Heart left ventricle (tissue), 16 donors: ENCODE measurements at regions not wholly inside any gene's neighbourhood (a gene's known extent, or its start where the extent isn't known, plus 50 kb on each side); places are given as distances from the start of the nearest gene placed in this dataset.

ENCODE experiments used
- ATAC-seq, 4 donors: fragments of 200-7000 bp; cut with Tn5 transposase; one replicate each; pipeline ENCODE4 v1.9.1; 2020 to 2022; ENCODE audit warnings: moderate library complexity in 4 of 4, mild to moderate bottlenecking in 3 of 4, moderate number of reproducible peaks in 1 of 4
- DNase-seq, 5 donors: peaks; one replicate each; pipeline ENCODE4 v3.0.0-alpha.2; 2020
- H3K27ac ChIP-seq, 12 donors: fragments of 200-600 bp; sonication (generic) in 4 of 12; one replicate each; pipeline versions ENCODE4 v1.5.0 to v1.8.0; 2016 to 2022; ENCODE audit warnings: mild to moderate bottlenecking in 2 of 12
- H3K27me3 ChIP-seq, 9 donors: fragments of 200-600 bp; sonication (generic) in 2 of 9; one replicate each; pipeline versions ENCODE4 v1.5.1 to v1.8.0; 2016 to 2022; ENCODE audit warnings: mild to moderate bottlenecking in 3 of 9
- H3K36me3 ChIP-seq, 9 donors: fragments of 200-600 bp; sonication (generic) in 2 of 9; one replicate each; pipeline versions ENCODE4 v1.5.0 to v1.8.0; 2018 to 2022; ENCODE audit warnings: mild to moderate bottlenecking in 2 of 9
- H3K4me1 ChIP-seq, 12 donors: fragments of 200-600 bp; sonication (generic) in 4 of 12; one replicate each; pipeline versions ENCODE4 v1.5.0 to v1.8.0; 2016 to 2022; ENCODE audit warnings: mild to moderate bottlenecking in 3 of 12
- H3K4me3 ChIP-seq, 12 donors: fragments of 200-600 bp; sonication (generic) in 4 of 12; one replicate each; pipeline versions ENCODE4 v1.5.0 to v1.8.0; 2017 to 2022; ENCODE audit warnings: mild to moderate bottlenecking in 9 of 12, moderate library complexity in 4 of 12
- H3K9me3 ChIP-seq, 12 donors: fragments of 200-600 bp; sonication (generic) in 4 of 12; one replicate each; pipeline versions ENCODE4 v1.5.0 to v1.8.0; 2016 to 2022; ENCODE audit warnings: mild to moderate bottlenecking in 1 of 12
- POLR2A ChIP-seq, 2 donors: fragments of 450-650 bp; IDR thresholded peaks; one replicate each; pipeline ENCODE4 v1.6.1; 2017; ENCODE audit warnings: antibody characterized with exemption in 2 of 2, mild to moderate bottlenecking in 2 of 2, moderate library complexity in 2 of 2
- WGBS, 4 donors: extraction: QIAGEN DNeasy Blood & Tissue Kit in 2 of 4; methylation state at CpG; one replicate each; pipeline versions ENCODE4 v1.1.5 to v1.1.7; 2013 to 2018; 5-methylcytosine and 5-hydroxymethylcytosine counted together
- intact Hi-C, 10 donors: fragments of 100-400 bp; cut with DNase I; formaldehyde crosslinking; loops; one replicate each; pipeline versions ENCODE4 v1.11.1 to v1.14.2; 2022
- TF ChIP-seq, protein P1 (sequence below), 12 donors: fragments of 200-600 bp; sonication (generic) in 4 of 12; IDR thresholded peaks; one replicate each; pipeline versions ENCODE4 v1.5.0 to v1.8.0; 2018 to 2022; ENCODE audit warnings: antibody characterized with exemption in 12 of 12, mild to moderate bottlenecking in 5 of 12
- donor health status: ischemic (EF 13 %, LVEDD 7.1; RV severe dilation, severe dysfunction).
- donor health status: healthy with polysubstance abuse.
- donor health status: DM: no; HTN: yes; CAD: no.
- donor health status: DM: no; HTN: no; CAD: no.
- donor health status: ischemic (EF 25% LVEDD 6.9; RV normal size, moderate dysfunction).
- donor health status: ischemic (EF 25% LVEDD 5.7; RV mildly dilated, moderate dysfunction).
- donor health status: healthy.
- donor health status: DM: yes; HTN: yes; CAD: no.
- donor health status: ischemic (EF 35%, LVEDD 5.7; RV mildly dilated, moderate dysfunction).
- donor health status: nonischemic (EF 11% LVEDD 7.7; RV severe dilation, severe dysfunction).
- donor health status: DM: yes; HTN: yes; CAD: no.
- donor health status: PGD.
- donor health status: ischemic (EF 29% LVEDD 5.4; RV normal size, mild dysfunction).
- donor health status: nonischemic (EF 23%, LVEDD 6.1; RV moderate dilation, normal function).

DNA sequence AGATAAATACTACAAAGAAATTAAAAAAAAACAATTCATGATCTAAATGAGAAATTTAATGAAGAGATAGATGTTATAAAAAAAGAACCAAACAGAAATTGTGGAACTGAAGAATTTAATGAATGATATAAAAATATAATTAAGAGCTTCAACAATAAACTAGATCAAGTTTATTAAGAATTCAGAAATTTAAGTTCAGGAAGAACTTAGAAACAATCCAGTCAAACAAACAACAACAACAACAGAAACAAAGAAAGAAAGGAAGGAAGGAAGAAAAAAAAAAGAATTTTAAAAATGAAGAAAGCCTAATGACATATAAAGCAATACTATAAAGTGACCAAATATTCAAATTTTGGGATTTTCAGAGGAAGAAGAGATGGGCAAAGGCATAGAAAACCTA is 157.3 kb upstream of the FOXN2 start:
- no peak for DNase-seq
- no peak for ATAC-seq
- peaks cover 0 to 41% (median 11%) of the 10 kb centered on the region in 12 donors for H3K9me3 ChIP-seq
- intact Hi-C loops, result no loop called here
- H3K27ac ChIP-seq, result no peak overlapping the region
- no peak for TF ChIP-seq POLR2A (IDR thresholded peaks at IDR 0.05)
- TF ChIP-seq, protein P1, sequence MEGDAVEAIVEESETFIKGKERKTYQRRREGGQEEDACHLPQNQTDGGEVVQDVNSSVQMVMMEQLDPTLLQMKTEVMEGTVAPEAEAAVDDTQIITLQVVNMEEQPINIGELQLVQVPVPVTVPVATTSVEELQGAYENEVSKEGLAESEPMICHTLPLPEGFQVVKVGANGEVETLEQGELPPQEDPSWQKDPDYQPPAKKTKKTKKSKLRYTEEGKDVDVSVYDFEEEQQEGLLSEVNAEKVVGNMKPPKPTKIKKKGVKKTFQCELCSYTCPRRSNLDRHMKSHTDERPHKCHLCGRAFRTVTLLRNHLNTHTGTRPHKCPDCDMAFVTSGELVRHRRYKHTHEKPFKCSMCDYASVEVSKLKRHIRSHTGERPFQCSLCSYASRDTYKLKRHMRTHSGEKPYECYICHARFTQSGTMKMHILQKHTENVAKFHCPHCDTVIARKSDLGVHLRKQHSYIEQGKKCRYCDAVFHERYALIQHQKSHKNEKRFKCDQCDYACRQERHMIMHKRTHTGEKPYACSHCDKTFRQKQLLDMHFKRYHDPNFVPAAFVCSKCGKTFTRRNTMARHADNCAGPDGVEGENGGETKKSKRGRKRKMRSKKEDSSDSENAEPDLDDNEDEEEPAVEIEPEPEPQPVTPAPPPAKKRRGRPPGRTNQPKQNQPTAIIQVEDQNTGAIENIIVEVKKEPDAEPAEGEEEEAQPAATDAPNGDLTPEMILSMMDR (IDR thresholded peaks at IDR 0.05), result no peak
- H3K4me3 ChIP-seq, result no peak overlapping the region
- H3K27me3 ChIP-seq, result no peaks in the 10 kb centered on the region
- peaks cover 0 to 4% (median 0%) of the 10 kb centered on the region in 12 donors for H3K4me1 ChIP-seq
- H3K36me3 ChIP-seq, result no peaks in the 10 kb centered on the region

DNA sequence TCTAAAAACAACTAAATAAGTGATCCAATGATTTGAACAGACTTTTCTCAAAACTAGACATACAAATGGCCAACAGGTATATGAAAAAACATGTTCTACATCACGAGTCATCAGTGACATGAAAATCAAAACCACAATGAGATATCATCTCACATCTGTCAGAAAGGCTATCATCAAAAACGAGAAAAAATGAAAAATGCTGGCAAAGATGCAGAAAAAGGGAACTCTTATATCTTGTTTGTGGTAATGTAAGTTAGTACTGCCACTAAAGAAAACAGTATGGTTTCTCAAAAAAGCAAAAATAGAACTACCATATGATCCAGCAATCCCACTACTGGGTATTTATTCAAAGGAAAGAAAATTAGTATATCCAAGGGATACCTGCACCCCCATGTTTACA is 152.9 kb upstream of the FOXN2 start:
- 56 to 73% (median 70%) methylated on average over 2 of the region's 2 CpGs for WGBS, 4 donors
- Histone ChIP-seq H3K4me3 (no peak overlapping the region), H3K9me3 (peaks cover 0 to 38% (median 10%) of the 10 kb centered on the region in 12 donors), H3K4me1 (peaks cover 0 to 20% (median 0%) of the 10 kb centered on the region in 12 donors), H3K27me3 (no peaks in the 10 kb centered on the region), H3K36me3 (no peaks in the 10 kb centered on the region), H3K27ac (no peak overlapping the region)
- no peak for DNase-seq
- TF ChIP-seq POLR2A (IDR thresholded peaks at IDR 0.05), result no peak
- intact Hi-C loops, result no loop called here
- ATAC-seq, result no peak

DNA sequence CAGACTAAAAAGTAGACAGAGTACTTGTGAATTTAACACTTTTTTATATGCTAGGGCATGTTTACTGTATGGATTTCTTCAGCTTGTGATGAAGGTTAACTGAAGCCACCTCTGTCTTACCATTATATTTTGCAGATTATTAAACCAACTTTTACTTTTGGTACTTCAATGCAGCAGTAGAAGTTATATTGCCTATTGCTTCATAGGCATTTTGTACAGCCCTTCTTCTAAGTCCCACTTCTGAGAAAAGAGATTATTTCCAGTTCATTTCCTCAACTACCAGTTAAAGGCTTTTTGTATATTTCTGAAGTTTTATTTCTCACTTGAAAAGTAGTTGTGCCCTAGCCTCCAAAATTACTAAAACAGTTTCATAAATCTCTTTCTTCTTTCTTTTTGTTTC is 151.7 kb upstream of the FOXN2 start:
- TF ChIP-seq, protein P1 (IDR thresholded peaks at IDR 0.05), result no peak
- no peak for TF ChIP-seq POLR2A (IDR thresholded peaks at IDR 0.05)
- no peak for ATAC-seq
- Histone ChIP-seq H3K4me1 (peaks cover 0 to 20% (median 0%) of the 10 kb centered on the region in 12 donors), H3K4me3 (no peak overlapping the region), H3K27me3 (no peaks in the 10 kb centered on the region), H3K9me3 (peaks cover 0 to 36% (median 3%) of the 10 kb centered on the region in 12 donors), H3K36me3 (no peaks in the 10 kb centered on the region), H3K27ac (no peak overlapping the region)
- no peak for DNase-seq
- intact Hi-C loops, result no loop called here

DNA sequence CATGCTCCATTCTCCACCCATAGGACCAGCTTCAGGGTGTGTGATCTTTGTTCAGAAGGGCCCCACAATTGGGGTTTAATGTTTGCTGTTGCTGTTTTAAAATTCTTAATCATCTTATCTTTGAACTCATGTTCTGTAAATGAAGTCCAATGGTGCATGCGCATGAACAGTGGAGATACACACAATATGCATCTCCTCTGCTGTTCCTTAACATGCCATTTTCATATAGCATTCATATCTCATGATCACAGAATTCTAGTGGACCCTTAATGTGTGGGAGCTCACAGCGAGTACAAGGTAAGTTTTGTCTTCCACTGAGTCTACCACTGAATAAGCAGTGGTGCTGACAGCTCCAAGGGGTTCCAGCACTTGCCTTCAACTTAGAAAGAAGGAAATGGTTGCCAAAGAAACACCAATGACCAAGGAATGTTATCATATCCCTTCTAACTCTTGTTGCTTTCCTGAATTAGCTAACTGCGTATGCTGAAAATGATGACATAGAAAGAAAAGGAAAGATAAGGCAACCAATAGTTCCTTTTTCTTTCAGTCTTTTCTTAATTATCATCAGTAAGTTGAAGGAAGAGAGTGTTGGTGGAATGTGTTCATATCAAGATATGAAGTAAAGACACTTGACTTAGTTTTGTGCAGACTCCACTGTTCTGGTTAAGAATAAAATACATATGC is 149.3 kb upstream of the FOXN2 start:
- peaks cover 0 to 19% (median 0%) of the 10 kb centered on the region in 12 donors for H3K9me3 ChIP-seq

More for the DNA sequence above, 149.3 kb upstream of the FOXN2 start:
- peaks cover 0 to 27% (median 0%) of the 10 kb centered on the region in 12 donors for H3K4me1 ChIP-seq
- no peak for ATAC-seq
- 62 to 74% (median 68%) methylated on average over 3 of the region's 3 CpGs for WGBS, 4 donors
- H3K27me3 ChIP-seq, result no peaks in the 10 kb centered on the region
- TF ChIP-seq, protein P1 (IDR thresholded peaks at IDR 0.05), result no peak
- TF ChIP-seq POLR2A (IDR thresholded peaks at IDR 0.05), result no peak
- H3K36me3 ChIP-seq, result no peaks in the 10 kb centered on the region
- H3K4me3 ChIP-seq, result no peak overlapping the region
- intact Hi-C loops, result no loop called here
- no peak for DNase-seq
- H3K27ac ChIP-seq, result no peak overlapping the region
